ENCODE measurements at regions not wholly inside any gene's neighbourhood (a gene's known extent, or its start where the extent isn't known, plus 50 kb on each side); places are given as distances from the start of the nearest gene placed in this dataset.

DNA sequence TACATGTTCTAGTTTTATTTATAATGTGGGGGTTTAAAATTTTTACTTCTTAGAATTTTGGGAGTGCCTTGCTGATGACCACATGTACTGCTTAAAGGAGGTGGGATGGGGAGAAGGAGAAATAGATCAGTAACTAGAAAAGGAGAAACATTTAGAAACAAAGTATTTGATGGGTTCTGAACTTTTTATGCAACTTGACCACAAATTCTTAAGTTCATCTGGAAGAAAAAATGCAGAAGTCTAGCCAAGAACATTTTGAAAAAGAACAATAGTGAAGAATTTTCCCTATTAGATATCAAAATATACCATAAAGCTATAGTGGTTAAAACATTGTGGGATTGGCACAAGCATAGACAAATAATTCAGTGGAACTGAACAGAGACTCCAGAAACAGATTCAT, 73.3 kb upstream of the AMPD3 start:
- no peaks in the 10 kb centered on the region for H3K36me3 Mint-ChIP-seq
- no peak overlapping the region for H3K27ac Mint-ChIP-seq
- no peak for DNase-seq (ENCODE audit: low spot score in 2 of 2)
- ATAC-seq: no peak
- no peaks in the 10 kb centered on the region for H3K9me3 Mint-ChIP-seq

DNA sequence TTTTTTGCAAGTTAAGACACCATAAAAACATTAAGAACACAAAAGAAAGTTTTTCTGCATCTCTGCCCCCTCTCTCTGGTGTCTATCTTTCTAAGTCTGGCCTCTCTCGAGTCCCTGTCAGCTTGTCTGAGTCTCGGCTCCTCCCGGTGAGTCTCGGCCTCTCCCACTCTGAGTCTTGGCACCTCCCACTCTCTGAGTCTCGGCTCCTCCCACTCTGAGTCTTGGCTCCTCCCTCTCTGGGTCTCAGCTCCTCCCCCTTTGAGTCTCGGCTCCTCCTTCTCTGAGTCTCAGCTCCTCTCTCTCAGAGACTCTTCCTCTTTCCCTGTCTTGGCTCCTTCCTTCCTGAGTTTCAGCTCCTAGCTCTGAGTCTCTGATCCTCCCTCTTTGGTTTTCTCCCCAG, 72.5 kb upstream of the AMPD3 start:
- Mint-ChIP-seq H3K9me3 (no peaks in the 10 kb centered on the region), H3K36me3 (no peaks in the 10 kb centered on the region), H3K27ac (no peak overlapping the region)
- ATAC-seq (peak; percentile 39 to 46), DNase-seq (ENCODE audit: low spot score in 2 of 2) (no peak)

DNA sequence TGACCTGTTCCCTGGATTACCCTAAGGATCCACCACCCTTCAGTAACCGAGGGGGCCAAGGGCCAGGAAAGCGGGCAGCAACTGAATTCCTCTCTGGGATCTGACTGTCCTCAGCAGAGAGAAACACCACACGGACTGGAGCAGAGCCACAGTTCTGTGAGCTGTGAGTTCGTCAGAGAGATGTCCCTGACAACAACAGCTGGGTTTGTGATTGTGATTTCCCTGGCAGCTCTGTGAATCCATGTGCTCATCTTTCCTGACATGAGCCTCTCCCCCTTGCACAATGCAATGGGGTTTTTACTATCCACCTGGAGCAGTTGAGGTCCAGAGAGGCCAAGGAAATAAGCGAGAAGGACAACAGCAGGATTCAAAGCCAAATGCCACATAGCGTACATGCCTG, 69.4 kb upstream of the AMPD3 start:
- Mint-ChIP-seq H3K27ac (no peak overlapping the region), H3K9me3 (no peaks in the 10 kb centered on the region), H3K36me3 (no peaks in the 10 kb centered on the region)
- ATAC-seq (no peak), DNase-seq (ENCODE audit: low spot score in 2 of 2) (no peak)

DNA sequence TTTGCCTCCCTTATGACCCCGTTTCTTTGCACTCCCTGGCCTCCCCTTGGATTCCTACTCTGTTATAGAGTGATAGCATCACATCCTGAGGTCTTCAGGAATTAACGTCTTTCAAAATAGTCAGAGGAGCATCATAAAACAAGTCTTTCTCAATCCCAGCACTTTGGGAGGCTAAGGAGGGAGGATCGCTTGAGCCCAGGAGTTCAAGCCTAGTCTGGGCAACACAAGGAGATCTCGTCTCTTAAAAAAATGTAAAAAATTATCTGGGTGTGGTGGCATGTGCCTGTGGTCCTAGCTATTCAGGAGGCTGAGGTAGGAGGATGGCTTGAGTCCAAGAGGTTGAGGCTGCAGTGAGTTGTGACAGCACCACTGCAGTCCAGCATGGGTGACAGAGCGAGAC, 68.7 kb upstream of the AMPD3 start:
- no peaks in the 10 kb centered on the region for H3K36me3 Mint-ChIP-seq
- no peak for DNase-seq (ENCODE audit: low spot score in 2 of 2)
- H3K27ac Mint-ChIP-seq: no peak overlapping the region
- H3K9me3 Mint-ChIP-seq: no peaks in the 10 kb centered on the region
- ATAC-seq: no peak

DNA sequence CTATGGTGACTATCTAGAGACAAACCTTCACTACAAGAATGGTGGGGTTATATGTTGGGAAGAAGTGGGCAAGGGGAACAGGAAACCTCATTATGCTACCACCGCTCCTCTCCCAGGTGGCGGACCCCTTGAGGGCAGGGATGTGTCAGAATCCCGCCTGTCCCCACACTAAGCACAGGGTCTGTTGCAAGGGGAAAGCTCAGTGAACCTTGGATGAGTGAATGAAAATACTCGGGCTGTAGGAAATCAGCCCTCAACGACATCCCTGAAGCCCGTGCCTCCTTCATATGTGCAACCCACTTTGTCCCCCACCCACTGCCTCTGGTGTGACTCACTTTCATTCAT, 68.2 kb upstream of the AMPD3 start:
- DNase-seq (ENCODE audit: low spot score in 2 of 2) (no peak), ATAC-seq (no peak)
- Mint-ChIP-seq H3K36me3 (no peaks in the 10 kb centered on the region), H3K9me3 (no peaks in the 10 kb centered on the region), H3K27ac (no peak overlapping the region)

DNA sequence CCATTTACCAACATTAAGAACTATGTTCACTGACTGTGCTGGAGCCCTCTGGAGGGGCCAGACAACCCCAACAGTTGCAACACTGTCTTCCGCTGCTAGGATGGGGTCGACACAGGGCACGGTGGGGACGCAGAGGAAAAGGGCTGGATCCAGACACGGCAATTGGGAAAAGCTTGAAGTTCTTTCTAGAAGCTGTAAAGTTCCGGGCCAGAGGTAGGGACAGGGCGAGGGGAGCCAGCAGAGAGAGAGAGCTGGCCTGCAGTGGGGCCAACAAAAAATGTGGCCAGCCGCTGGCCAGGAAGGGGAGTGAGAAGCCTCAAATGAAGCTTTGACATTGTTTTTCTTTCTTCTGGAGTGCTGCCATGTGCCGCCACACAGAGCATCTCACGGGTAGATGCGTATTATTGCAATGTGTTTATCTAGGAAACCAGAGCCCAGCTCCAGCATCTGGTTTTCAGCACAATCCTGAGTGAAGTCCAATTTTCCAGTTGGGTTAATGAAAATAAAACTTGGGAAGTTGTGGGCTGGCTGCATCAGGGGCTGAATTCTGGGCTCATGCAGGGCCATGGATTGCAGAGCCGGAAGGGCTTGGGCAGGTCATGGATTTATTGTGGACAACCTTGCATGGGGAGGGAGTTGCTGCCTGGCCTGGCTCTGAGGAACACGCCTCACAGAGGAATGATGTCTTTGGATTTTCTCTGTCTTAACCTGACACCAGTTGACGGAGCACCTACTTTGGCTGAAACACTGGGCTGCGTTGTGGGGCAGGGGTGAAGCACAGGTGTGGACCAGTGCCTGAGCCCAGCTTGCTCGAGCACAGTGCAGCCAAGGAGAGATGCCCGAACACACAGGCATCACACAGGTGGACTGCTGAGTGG, 67.6 kb upstream of the AMPD3 start:
- ATAC-seq (no peak), DNase-seq (ENCODE audit: low spot score in 2 of 2) (no peak)
- H3K9me3 Mint-ChIP-seq: no peaks in the 10 kb centered on the region
- H3K36me3 Mint-ChIP-seq: no peaks in the 10 kb centered on the region
- H3K27ac Mint-ChIP-seq: no peak overlapping the region

DNA sequence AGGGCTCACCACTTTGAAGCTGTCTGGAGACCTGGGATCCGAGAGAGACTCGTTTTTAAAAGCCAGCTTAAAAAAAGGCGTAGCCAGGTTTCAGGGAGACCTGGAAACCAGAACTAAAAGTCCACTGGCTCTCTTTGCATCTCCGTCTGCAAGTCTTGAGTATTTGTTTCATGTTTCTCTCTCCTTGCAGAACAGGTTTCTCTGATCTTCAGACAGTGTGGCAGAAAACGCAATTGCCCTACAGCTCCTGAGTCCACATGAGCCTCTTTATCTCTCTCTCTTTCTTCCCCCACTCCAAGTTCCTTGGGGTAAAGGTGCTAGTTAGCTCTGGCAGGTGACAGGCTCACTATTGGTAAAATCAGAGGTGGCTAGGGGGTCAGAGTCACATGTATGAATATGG, 67.0 kb upstream of the AMPD3 start:
- Mint-ChIP-seq H3K9me3 (no peaks in the 10 kb centered on the region), H3K36me3 (no peaks in the 10 kb centered on the region), H3K27ac (no peak overlapping the region)
- DNase-seq (ENCODE audit: low spot score in 2 of 2): no peak
- no peak for ATAC-seq

DNA sequence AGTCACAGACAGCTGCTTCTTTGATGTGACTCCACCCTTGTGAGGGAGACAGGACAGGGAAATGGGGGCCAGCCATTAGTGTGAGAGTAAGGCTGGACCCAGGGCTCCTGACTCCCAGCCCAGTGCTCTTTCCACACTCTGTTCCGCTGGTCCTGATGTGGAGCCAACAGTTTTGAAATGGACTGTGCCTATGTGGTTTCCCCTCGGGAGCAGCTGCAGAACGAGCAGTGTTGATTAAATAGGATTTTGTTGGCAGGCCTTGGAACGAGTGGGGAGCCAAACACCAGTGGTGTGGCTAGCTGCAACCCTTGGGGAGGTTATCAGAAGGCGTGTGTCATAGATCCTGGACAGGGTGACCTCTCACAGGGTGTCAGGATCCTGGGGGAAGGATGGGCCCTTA, 66.5 kb upstream of the AMPD3 start:
- Mint-ChIP-seq H3K36me3 (no peaks in the 10 kb centered on the region), H3K27ac (no peak overlapping the region), H3K9me3 (no peaks in the 10 kb centered on the region)
- ATAC-seq (no peak), DNase-seq (ENCODE audit: low spot score in 2 of 2) (no peak)

DNA sequence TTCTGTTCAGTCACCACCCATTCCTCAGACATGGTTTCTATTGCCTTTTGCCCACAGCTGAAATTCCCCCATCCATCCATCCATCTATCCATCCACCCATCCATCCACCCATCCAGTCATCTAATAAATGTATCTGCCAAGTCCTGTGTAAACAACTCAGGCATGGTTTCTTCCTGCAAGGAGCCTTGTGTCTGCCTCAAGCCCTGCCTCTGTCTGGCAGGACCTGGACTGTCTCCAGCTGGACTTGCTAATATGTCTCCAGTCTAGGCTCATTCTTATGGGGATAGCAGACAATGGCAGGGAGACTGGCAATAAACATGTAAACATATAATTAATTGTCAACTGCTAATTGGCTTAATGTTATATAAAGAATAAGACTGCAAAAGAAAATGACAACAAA, 64.7 kb upstream of the AMPD3 start:
- DNase-seq (ENCODE audit: low spot score in 2 of 2): no peak
- Mint-ChIP-seq H3K9me3 (no peaks in the 10 kb centered on the region), H3K36me3 (no peaks in the 10 kb centered on the region), H3K27ac (no peak overlapping the region)
- ATAC-seq: no peak

DNA sequence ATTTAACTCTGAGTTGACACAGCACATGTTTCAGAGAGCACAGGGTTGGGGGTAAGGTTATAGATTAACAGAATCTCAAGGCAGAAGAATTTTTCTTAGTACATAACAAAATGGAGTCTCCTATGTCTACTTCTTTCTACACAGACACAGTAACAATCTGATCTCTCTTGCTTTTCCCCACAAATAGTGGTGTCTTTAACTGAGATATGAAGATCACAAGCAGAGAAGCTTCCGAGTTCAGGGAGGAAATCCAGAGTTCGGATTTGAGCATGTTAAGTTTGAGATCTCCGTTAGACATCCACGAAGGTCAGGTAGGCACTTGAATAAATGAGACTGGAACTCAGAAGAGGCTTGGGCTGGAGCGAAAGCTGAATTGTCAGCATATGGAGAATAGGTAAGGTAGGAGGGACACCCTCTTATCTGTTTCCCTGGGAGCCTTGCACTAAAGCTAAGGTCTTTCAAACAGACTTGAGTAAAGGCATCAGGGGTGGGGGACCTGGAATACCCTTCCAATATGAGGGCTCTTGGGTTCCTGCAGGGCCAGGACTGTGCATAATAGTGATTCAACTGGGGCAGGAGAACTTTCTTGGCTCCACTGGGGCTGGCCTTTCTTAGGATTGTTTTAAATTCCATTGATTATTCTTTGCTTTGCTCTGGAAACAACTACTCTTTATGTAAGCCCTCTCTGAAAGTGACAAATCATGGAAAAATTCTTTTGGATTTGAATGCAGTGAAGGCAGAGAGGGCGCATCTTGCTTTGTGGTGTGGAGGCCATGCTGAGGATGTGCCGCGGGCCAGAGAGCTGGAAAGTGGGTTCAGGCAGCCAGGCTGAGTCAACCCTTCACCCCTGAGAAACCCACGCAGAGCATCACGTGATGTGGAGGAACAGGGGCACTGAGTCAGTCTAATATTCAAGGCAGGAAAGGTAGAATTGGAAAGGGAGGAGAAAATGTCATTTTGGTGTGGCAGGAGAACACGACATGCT, 62.7 kb upstream of the AMPD3 start:
- Mint-ChIP-seq H3K27ac (no peak overlapping the region), H3K9me3 (no peaks in the 10 kb centered on the region), H3K36me3 (no peaks in the 10 kb centered on the region)
- DNase-seq (ENCODE audit: low spot score in 2 of 2): no peak
- ATAC-seq: no peak

DNA sequence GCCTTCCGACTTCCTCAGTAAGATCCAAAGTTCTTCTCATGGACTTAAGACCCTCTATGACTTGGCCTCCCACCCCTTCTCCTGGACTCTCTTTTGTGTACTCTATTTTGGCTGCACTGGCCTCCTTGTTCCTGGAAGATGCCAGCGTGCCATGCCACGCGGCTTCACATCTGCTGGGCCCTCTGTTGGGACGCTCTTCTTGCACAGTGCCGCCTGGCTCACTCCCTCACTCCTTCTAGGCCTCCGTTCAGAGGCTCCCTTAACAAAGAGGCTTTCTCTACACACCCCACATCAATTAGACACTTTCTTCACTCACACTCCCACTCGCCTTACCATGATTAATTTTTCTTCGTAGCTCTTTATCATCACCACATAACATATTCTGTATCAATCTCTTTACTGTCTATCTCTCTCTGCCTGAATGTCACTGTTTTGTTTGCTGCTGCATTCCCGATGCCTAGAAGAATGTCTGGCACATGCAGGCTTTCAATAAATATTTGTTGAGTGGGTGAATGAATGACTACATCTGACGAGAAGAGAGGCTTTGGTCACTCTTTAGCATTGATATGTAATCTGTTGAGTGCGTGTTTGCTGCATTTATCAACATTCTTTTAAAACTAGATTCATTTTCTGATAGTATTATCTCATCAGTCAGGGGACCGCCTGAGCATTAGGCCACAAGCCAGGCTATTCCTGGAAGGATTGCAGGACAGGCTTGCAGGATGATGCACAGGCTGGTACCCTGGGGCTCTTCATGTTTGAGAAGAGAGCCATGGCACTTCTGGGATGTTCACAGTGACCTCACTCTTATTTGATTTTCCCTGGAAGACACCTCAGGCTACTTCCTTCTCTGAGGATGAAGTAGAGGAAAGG, 60.6 kb upstream of the AMPD3 start:
- no peak for ATAC-seq
- no peak for DNase-seq (ENCODE audit: low spot score in 2 of 2)
- Mint-ChIP-seq H3K36me3 (no peaks in the 10 kb centered on the region), H3K27ac (peak overlapping the region in 1 of 2 donors; percentile 3), H3K9me3 (no peaks in the 10 kb centered on the region)

DNA sequence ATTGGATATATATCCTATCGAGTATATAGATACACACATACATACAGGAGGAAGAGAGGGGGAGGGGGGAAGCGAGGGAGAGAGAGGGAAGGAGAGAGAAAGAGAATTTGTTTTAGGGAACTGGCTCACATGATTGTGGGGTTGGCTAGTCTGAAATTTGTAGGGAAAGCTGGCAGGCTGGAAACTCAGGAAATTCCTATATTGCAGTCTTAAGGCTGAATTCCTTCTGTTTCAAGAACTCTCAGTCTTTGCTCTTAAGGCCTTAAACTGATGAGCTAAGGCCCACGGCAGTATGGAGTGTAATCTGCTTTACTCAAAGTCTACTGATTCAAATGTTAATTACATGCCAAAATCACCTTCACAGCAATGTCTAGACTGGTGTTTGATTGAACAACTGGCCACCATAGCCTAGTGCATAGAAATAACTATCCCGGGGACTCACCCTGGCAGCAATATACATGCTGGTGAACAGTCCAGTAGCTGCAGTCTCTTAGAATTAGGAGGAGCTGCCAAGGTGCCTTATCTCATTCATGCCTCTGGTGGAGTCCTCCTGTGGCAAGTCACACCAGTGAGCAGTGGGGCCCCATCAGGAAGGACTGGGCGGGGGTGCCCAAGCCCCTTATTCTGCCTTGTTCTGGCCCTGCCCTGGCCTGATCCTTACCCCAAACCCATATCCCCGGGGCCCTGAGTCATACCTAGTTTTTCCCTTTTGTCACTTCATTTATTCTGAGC, 59.7 kb upstream of the AMPD3 start:
- no peak for ATAC-seq
- no peak for DNase-seq (ENCODE audit: low spot score in 2 of 2)
- H3K9me3 Mint-ChIP-seq: no peaks in the 10 kb centered on the region
- no peak overlapping the region for H3K27ac Mint-ChIP-seq
- H3K36me3 Mint-ChIP-seq: no peaks in the 10 kb centered on the region

DNA sequence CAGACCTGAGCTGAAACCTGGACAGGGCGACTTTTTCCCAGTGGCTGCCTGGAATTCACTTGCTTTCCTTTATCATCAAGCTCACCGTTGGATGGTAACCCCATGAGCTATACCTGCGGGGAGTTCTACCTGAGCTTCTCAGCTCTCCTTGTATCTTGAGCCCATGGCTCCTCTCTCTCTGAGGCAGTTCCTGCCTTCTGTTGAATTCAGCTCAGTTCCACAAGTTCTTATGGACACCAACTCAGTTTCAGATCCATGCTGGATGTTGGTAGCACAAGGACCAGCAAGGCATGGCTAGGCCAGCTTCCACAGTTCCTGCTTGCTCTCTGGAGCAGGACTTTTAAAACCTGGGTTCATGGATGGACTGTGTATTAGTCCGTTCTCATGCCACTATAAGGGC, 58.3 kb upstream of the AMPD3 start:
- ATAC-seq (no peak), DNase-seq (ENCODE audit: low spot score in 2 of 2) (no peak)
- Mint-ChIP-seq H3K9me3 (no peaks in the 10 kb centered on the region), H3K27ac (no peak overlapping the region), H3K36me3 (no peaks in the 10 kb centered on the region)

DNA sequence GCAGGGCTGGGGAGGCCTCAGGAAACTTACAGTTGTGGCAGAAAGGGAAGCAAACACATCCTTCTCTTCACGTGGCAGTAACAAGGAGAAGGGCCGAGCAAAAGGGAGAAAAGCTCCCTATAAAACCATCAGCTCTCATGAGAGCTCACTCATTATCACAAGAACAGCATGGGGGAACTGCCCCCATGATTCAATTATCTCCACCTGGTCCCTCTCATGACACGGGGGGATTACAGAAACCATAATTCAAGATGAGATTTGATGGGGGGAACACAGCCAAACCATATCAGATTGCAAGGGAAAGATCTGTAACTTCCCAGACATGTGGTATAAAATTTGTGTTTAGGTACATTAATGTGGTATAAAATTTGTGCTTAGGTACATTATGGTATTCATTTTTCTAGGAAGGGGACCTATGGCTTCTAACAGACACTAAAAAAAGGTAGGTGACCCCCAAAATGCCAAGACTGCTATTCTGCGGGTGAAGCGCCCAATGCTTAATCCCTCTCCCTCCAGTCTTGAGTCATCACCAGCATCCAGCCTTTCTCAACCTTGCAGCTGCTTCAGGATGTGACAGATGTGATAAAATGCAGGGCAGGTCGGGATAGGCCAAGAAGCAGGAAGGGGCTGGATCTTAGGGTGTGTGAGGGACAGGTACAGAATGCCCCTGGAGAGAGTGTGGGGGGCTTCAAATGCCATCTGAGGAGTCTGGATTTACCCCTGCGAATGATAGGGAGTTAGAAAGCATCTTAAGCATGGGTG, 57.7 kb upstream of the AMPD3 start:
- Mint-ChIP-seq H3K36me3 (no peaks in the 10 kb centered on the region), H3K9me3 (no peaks in the 10 kb centered on the region), H3K27ac (peak overlapping the region in 1 of 2 donors; percentile 4)
- DNase-seq (ENCODE audit: low spot score in 2 of 2) (no peak), ATAC-seq (no peak)

DNA sequence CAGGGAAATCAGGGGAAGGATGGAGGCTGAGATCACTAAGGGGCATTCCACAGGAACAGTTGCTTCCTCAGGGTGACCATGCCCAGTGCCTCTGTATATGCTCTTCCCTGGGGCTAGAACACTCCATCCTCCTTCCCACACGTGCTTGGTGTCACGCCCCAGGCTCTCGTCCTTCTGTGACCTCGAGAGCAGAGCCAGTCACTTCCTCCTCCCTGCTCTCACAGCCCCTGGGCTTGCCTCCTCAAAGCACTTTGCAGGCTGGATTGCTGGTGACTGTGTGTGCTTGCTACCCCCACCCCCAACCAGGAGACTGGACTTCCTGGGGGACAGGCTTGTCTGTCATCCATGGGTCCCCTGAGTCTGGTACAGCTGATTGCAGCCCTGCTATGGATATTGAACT, 56.5 kb upstream of the AMPD3 start:
- ATAC-seq (no peak), DNase-seq (ENCODE audit: low spot score in 2 of 2) (no peak)
- no peaks in the 10 kb centered on the region for H3K36me3 Mint-ChIP-seq
- H3K9me3 Mint-ChIP-seq: no peaks in the 10 kb centered on the region
- H3K27ac Mint-ChIP-seq: no peak overlapping the region

DNA sequence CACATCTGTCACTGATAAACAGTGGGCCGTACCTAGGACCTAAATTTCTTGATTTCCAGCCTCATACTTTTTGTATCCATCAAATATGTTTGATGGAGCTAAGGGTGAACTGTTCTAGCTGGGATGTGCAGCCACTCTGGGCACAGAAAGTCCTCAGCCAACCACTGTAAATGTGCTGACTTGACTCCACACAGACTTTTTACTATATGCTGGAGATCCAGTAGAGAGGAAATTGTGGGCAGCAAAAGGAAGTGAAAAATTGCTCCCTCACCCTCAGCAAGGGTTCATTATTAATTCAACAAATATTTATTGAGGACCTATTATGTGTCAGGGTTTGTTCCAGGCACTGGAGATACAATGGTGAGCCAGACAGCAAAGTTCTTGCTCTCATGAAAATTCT, 54.2 kb upstream of the AMPD3 start:
- no peak for DNase-seq (ENCODE audit: low spot score in 2 of 2)
- no peaks in the 10 kb centered on the region for H3K9me3 Mint-ChIP-seq
- no peak overlapping the region for H3K27ac Mint-ChIP-seq
- no peak for ATAC-seq
- no peaks in the 10 kb centered on the region for H3K36me3 Mint-ChIP-seq
